ENCODE measurements at regions not wholly inside any gene's neighbourhood (a gene's known extent, or its start where the extent isn't known, plus 50 kb on each side); places are given as distances from the start of the nearest gene placed in this dataset.

DNA sequence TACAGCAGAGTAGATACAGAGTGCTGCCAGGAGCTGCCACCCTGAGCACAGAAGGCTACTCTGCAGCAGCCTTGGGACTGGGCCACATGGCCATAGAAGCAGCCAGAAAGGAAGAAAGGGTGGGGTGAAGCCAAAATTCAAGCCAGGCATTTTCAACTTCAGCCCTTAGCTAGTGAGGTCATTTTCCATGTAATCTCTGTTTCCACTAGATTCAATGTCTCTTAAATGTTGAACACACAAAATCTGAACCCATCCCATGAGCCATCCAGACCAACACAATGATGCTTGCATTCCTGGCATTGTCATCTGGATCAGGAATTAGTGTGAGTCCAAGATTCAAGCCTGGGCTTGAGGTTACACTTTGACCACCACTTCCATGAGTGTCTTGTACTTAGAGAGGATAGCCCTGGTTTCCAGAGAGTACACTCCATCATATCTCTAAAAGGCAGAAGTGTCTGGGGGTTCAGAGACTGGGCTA, 243.6 kb downstream of the OSR1 start:
- Histone ChIP-seq H2AFZ (ENCODE audit: low read depth, low read length) (no peak overlapping the region), H3K4me3 (ENCODE audit: low read length) (no peak overlapping the region), H3K27me3 (ENCODE audit: low read depth, low read length) (no peaks in the 10 kb centered on the region), H3K9ac (ENCODE audit: low read length) (no peak overlapping the region), H3K36me3 (replicated peaks; ENCODE audit: low read depth, low read length) (no peaks in the 10 kb centered on the region), H3K4me1 (ENCODE audit: low read length) (no peaks in the 10 kb centered on the region; the same call in 1 of the 2 replicates), H4K20me1 (ENCODE audit: insufficient read depth, low read length) (no peaks in the 10 kb centered on the region), H3K4me2 (ENCODE audit: low read length) (no peak overlapping the region), H3K79me2 (ENCODE audit: low read length) (no peaks in the 10 kb centered on the region), H3K9me3 (ENCODE audit: insufficient read depth, low read length) (no peaks in the 10 kb centered on the region), H3K27ac (ENCODE audit: low read length) (no peak overlapping the region)
- TF ChIP-seq EZH2phosphoT487 (IDR thresholded peaks at IDR 0.05; ENCODE audit: low read depth) = no peak
- TF ChIP-seq, protein P1, sequence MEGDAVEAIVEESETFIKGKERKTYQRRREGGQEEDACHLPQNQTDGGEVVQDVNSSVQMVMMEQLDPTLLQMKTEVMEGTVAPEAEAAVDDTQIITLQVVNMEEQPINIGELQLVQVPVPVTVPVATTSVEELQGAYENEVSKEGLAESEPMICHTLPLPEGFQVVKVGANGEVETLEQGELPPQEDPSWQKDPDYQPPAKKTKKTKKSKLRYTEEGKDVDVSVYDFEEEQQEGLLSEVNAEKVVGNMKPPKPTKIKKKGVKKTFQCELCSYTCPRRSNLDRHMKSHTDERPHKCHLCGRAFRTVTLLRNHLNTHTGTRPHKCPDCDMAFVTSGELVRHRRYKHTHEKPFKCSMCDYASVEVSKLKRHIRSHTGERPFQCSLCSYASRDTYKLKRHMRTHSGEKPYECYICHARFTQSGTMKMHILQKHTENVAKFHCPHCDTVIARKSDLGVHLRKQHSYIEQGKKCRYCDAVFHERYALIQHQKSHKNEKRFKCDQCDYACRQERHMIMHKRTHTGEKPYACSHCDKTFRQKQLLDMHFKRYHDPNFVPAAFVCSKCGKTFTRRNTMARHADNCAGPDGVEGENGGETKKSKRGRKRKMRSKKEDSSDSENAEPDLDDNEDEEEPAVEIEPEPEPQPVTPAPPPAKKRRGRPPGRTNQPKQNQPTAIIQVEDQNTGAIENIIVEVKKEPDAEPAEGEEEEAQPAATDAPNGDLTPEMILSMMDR (IDR thresholded peaks at IDR 0.05; ENCODE audit: low read depth, low read length) = no peak

DNA sequence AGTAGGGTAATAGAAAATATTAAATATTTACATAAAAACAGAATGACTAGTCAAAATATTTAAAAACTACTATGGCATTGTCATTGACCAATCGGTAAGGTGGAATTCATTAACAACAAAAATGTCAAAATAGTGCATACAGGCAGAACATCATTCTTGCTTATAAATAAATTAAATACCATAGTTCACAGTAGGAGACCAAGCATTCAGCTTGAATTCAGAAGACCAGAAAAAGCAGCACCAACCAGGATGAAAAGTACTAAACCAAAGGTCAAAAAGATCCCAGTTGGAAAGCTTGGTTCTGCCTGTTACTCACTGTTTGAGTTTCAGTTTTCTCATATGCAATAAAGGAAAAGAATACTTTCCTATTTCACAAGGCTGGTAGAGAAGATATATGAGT, 244.3 kb downstream of the OSR1 start:
- H3K4me2 ChIP-seq (ENCODE audit: low read length) = no peak overlapping the region
- no peak overlapping the region for H3K9ac ChIP-seq (ENCODE audit: low read length)
- no peak for TF ChIP-seq EZH2phosphoT487 (IDR thresholded peaks at IDR 0.05; ENCODE audit: low read depth)
- TF ChIP-seq, protein P1 (IDR thresholded peaks at IDR 0.05; ENCODE audit: low read depth, low read length) = no peak
- no peaks in the 10 kb centered on the region for H3K27me3 ChIP-seq (ENCODE audit: low read depth, low read length)
- H3K36me3 ChIP-seq (replicated peaks; ENCODE audit: low read depth, low read length) = no peaks in the 10 kb centered on the region
- no peak overlapping the region for H2AFZ ChIP-seq (ENCODE audit: low read depth, low read length)
- H3K9me3 ChIP-seq (ENCODE audit: insufficient read depth, low read length) = no peaks in the 10 kb centered on the region
- no peaks in the 10 kb centered on the region for H3K79me2 ChIP-seq (ENCODE audit: low read length)
- no peaks in the 10 kb centered on the region for H4K20me1 ChIP-seq (ENCODE audit: insufficient read depth, low read length)
- H3K27ac ChIP-seq (ENCODE audit: low read length) = no peak overlapping the region
- H3K4me3 ChIP-seq (ENCODE audit: low read length) = no peak overlapping the region
- H3K4me1 ChIP-seq (ENCODE audit: low read length) = no peaks in the 10 kb centered on the region; the same call in 1 of the 2 replicates

DNA sequence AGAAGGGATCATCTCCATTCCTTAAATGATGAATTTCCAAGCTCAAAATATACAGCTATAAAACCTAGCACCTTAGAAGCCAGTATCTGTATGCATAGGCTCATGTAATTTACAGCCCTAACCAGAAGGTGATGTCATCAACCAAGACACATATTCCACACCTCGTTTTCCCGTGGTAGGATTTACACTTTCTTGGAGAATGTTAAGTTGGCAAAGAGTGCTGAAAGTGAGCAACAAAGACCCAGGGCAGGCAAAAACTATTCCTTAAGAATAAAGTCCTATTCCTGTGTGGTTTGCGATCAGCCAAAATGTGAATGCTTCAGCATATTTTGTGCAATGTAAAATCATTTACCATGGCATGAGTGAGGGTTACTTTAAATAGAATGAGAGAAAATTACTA, 247.1 kb downstream of the OSR1 start:
- H3K9me3 ChIP-seq (ENCODE audit: insufficient read depth, low read length) = no peaks in the 10 kb centered on the region
- TF ChIP-seq, protein P1 (IDR thresholded peaks at IDR 0.05; ENCODE audit: low read depth, low read length) = no peak
- no peak for TF ChIP-seq EZH2phosphoT487 (IDR thresholded peaks at IDR 0.05; ENCODE audit: low read depth)

DNA sequence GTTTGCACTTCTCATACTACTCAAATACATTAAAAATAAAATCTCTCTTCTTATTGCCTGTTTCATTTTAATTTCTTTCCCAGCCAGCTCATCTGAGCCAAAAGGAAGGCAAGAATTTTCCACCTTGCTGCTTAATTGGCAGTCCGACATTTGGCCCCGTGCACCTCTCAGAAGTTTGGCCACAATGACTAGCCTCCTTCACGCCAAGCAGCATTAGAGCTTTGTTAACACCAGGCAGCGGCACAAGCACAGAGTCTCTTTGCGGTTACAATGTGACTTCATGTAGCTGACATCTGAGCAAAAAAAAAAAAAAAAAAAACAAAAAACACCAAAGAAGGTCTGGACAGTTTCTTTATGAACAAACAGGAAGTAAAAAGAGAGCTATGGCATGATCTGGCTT, 248.9 kb downstream of the OSR1 start:
- Histone ChIP-seq H3K27me3 (ENCODE audit: low read depth, low read length) (no peaks in the 10 kb centered on the region), H3K27ac (ENCODE audit: low read length) (no peak overlapping the region), H3K79me2 (ENCODE audit: low read length) (no peaks in the 10 kb centered on the region), H2AFZ (ENCODE audit: low read depth, low read length) (no peak overlapping the region), H3K4me1 (ENCODE audit: low read length) (no peaks in the 10 kb centered on the region), H3K4me3 (ENCODE audit: low read length) (no peak overlapping the region), H4K20me1 (ENCODE audit: insufficient read depth, low read length) (no peaks in the 10 kb centered on the region), H3K4me2 (ENCODE audit: low read length) (no peak overlapping the region), H3K36me3 (replicated peaks; ENCODE audit: low read depth, low read length) (no peaks in the 10 kb centered on the region), H3K9me3 (ENCODE audit: insufficient read depth, low read length) (no peaks in the 10 kb centered on the region), H3K9ac (ENCODE audit: low read length) (no peak overlapping the region)
- TF ChIP-seq EZH2phosphoT487 (IDR thresholded peaks at IDR 0.05; ENCODE audit: low read depth) = no peak
- TF ChIP-seq, protein P1 (IDR thresholded peaks at IDR 0.05; ENCODE audit: low read depth, low read length) = no peak

More for the DNA sequence above, 247.1 kb downstream of the OSR1 start:
- Histone ChIP-seq H3K36me3 (replicated peaks; ENCODE audit: low read depth, low read length) (no peaks in the 10 kb centered on the region), H2AFZ (ENCODE audit: low read depth, low read length) (no peak overlapping the region), H3K27ac (ENCODE audit: low read length) (no peak overlapping the region), H4K20me1 (ENCODE audit: insufficient read depth, low read length) (no peaks in the 10 kb centered on the region), H3K4me2 (ENCODE audit: low read length) (no peak overlapping the region), H3K9ac (ENCODE audit: low read length) (no peak overlapping the region), H3K79me2 (ENCODE audit: low read length) (no peaks in the 10 kb centered on the region), H3K4me1 (ENCODE audit: low read length) (no peaks in the 10 kb centered on the region), H3K4me3 (ENCODE audit: low read length) (no peak overlapping the region), H3K27me3 (ENCODE audit: low read depth, low read length) (no peaks in the 10 kb centered on the region)
